Psoas muscle (tissue), 7 donors: ENCODE measurements at regions not wholly inside any gene's neighbourhood (a gene's known extent, or its start where the extent isn't known, plus 50 kb on each side); places are given as distances from the start of the nearest gene placed in this dataset.

ENCODE experiments used
- ATAC-seq, 4 donors: fragments of 200-7000 bp; cut with Tn5 transposase; one replicate each; pipeline ENCODE4 v1.9.1; 2020; ENCODE audit warnings: moderate library complexity in 3 of 4, mild to moderate bottlenecking in 2 of 4
- DNase-seq, 2 donors: peaks; one replicate each; pipeline ENCODE4 v3.0.0-alpha.2; 2020
- H3K27ac ChIP-seq: fragments of 200-600 bp; one replicate; pipeline ENCODE4 v1.8.0; 2022
- H3K27me3 ChIP-seq, 3 donors: fragments of 200-600 bp in 1 of 3; one replicate each; pipeline versions ENCODE4 v1.6.1 to v1.8.0; 2013 to 2022; ENCODE audit warnings: low read length in 2 of 3, mild to moderate bottlenecking in 2 of 3, moderate library complexity in 1 of 3; ENCODE audit not compliant: insufficient read depth in 3 of 3
- H3K36me3 ChIP-seq, 2 donors: fragments of 200-600 bp in 1 of 2; one replicate each; pipeline versions ENCODE4 v1.6.1 to v1.8.0; 2013 to 2022; ENCODE audit warnings: low read depth in 1 of 2, mild to moderate bottlenecking in 1 of 2, moderate library complexity in 1 of 2; ENCODE audit not compliant: insufficient read depth in 1 of 2
- H3K4me1 ChIP-seq: fragments of 200-600 bp; one replicate; pipeline ENCODE4 v1.8.0; 2022
- H3K4me3 ChIP-seq: fragments of 200-600 bp; one replicate; pipeline ENCODE4 v1.8.0; 2022; ENCODE audit warnings: mild to moderate bottlenecking
- H3K9me3 ChIP-seq: fragments of 200-600 bp; one replicate; pipeline ENCODE4 v1.8.0; 2022
- WGBS, 3 donors: extraction: QIAGEN DNeasy Blood & Tissue Kit; methylation state at CpG; one replicate each; pipeline versions ENCODE4 v1.1.6 to v1.1.7; 2013; 5-methylcytosine and 5-hydroxymethylcytosine counted together
- intact Hi-C, 2 donors: fragments of 100-400 bp; cut with DNase I; formaldehyde crosslinking; loops; one replicate each; pipeline versions ENCODE4 v1.11.0 to v1.14.2; 2022
- TF ChIP-seq, protein P1 (sequence below): fragments of 200-600 bp; IDR thresholded peaks from one replicate; pipeline ENCODE4 v1.8.0; 2022; ENCODE audit warnings: antibody characterized with exemption
- donor health status: healthy with polysubstance abuse.
- donor health status: DM: no; HTN: no; CAD: no; lungs with moderate emphysema.
- donor health status: Bipolar disorder and iron deficiency.
- donor health status: healthy.
- donor health status: DM: yes; HTN: yes; CAD: no.
- donor health status: DM: no; HTN: no; CAD: no.
- donor health status: DM: yes; HTN: yes; CAD: no.

GRCh38 chr10:53726921-53727320 lies 954.3 kb upstream of the MBL2 start:
- H3K4me1 ChIP-seq = no peaks in the 10 kb centered on the region
- no peaks in the 10 kb centered on the region for H3K9me3 ChIP-seq
- DNase-seq (no peak), ATAC-seq (no peak)
- intact Hi-C loops = no loop called here
- no peaks in the 10 kb centered on the region for H3K27me3 ChIP-seq
- H3K27ac ChIP-seq = no peak overlapping the region
- 84 to 90% (median 85%) methylated on average over 7 of the region's 7 CpGs for WGBS, 3 donors
- H3K36me3 ChIP-seq = no peaks in the 10 kb centered on the region
- TF ChIP-seq, protein P1, sequence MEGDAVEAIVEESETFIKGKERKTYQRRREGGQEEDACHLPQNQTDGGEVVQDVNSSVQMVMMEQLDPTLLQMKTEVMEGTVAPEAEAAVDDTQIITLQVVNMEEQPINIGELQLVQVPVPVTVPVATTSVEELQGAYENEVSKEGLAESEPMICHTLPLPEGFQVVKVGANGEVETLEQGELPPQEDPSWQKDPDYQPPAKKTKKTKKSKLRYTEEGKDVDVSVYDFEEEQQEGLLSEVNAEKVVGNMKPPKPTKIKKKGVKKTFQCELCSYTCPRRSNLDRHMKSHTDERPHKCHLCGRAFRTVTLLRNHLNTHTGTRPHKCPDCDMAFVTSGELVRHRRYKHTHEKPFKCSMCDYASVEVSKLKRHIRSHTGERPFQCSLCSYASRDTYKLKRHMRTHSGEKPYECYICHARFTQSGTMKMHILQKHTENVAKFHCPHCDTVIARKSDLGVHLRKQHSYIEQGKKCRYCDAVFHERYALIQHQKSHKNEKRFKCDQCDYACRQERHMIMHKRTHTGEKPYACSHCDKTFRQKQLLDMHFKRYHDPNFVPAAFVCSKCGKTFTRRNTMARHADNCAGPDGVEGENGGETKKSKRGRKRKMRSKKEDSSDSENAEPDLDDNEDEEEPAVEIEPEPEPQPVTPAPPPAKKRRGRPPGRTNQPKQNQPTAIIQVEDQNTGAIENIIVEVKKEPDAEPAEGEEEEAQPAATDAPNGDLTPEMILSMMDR = no peak
- no peak overlapping the region for H3K4me3 ChIP-seq

DNA sequence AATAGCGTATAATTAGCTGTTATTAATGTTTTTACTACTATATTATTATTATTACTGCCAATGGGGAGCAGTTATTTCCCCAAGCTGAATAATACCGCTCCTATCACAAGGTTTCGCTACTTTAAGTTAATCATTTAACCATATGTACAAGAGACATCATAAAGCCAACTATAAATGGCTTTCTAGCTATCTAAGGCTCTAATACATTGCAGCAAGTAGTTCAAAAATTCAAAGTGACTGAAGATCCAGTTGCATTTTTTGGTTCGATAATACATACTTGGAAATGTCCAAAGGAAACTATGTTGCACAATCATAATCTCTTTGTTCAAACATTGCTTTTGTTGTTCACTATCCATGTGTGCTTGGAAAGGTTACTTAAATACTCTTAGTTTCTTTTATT lies 952.0 kb upstream of the MBL2 start:
- H3K27ac ChIP-seq = no peak overlapping the region
- no peaks in the 10 kb centered on the region for H3K4me1 ChIP-seq
- no peaks in the 10 kb centered on the region for H3K9me3 ChIP-seq
- intact Hi-C loops = no loop called here
- TF ChIP-seq, protein P1 = no peak
- no peaks in the 10 kb centered on the region for H3K27me3 ChIP-seq
- no peaks in the 10 kb centered on the region for H3K36me3 ChIP-seq
- WGBS, 3 donors = 82 to 91% (median 82%) methylated on average over 4 of the region's 4 CpGs
- H3K4me3 ChIP-seq = no peak overlapping the region
- ATAC-seq = no peak
- no peak for DNase-seq

DNA sequence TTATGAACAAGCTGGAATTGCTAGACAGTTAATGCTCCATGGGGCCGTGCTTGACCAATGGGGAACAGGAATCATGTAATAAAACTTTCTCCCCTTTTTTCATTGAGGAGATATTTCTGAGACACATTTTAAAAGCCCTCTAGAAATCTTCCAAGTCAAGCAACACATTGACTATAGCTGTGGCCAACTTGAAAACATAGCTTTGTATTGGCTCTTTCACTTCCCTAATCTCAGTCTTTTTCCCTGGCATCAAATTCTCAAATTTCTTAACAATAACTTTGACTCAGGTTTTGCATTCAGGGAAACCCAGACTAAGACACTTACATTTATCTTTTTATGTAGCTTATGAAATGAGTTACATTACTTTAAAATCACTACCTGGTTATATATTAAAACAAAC lies 947.1 kb upstream of the MBL2 start:
- no peak overlapping the region for H3K4me3 ChIP-seq
- intact Hi-C loops = no loop called here
- no peaks in the 10 kb centered on the region for H3K4me1 ChIP-seq
- ATAC-seq = no peak
- no peaks in the 10 kb centered on the region for H3K27me3 ChIP-seq
- no peak overlapping the region for H3K27ac ChIP-seq
- DNase-seq = no peak
- TF ChIP-seq, protein P1 = no peak
- no peaks in the 10 kb centered on the region for H3K9me3 ChIP-seq
- 47 to 69% (median 55%) methylated on average over 1 of the region's 1 CpG for WGBS, 3 donors
- no peaks in the 10 kb centered on the region for H3K36me3 ChIP-seq

DNA sequence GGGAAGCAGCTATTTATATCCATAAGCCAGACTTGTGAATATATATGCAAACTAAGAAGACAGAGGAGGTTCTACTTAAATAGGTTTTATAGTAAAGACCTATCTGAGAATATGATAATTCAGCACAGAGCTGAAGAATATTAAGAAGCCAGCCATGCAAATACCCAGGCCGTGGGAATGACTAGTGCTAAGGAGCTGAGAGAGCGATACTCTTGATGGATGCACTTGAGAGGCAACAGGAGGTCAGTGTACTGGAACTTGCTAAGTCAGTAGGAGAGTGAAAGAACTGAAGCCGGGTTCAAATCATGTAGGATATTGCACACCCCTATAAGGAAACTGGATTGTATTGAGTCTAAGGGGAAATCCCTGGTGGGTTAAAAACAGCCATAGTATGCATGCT lies 943.6 kb upstream of the MBL2 start:
- Histone ChIP-seq H3K4me3 (no peak overlapping the region), H3K36me3 (no peaks in the 10 kb centered on the region), H3K9me3 (no peaks in the 10 kb centered on the region), H3K4me1 (no peaks in the 10 kb centered on the region), H3K27ac (no peak overlapping the region), H3K27me3 (no peaks in the 10 kb centered on the region)
- WGBS, 3 donors = 79 to 86% (median 82%) methylated on average over 3 of the region's 3 CpGs
- DNase-seq (no peak), ATAC-seq (no peak)
- TF ChIP-seq, protein P1 = no peak
- intact Hi-C loops = no loop called here

DNA sequence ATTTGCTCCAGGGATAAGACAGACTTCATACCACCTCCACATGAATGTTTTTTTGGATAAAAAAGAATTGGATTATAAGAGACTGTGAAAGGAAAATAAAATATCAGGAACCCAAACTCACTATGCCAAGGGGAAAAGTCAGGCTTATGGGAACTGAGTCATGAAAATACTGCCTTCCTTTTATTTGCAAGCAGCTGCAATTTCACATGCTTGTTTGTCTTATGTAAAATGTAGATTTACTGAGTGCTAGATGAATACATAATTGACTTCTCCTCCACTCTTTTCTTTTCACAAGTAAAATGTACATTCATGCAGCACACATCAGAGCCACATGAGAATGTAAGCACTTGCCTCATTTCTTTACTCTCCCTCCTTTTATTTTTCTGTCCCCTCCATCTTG lies 940.8 kb upstream of the MBL2 start:
- intact Hi-C loops = no loop called here

More for the DNA sequence above, 940.8 kb upstream of the MBL2 start:
- TF ChIP-seq, protein P1 = no peak
- Histone ChIP-seq H3K27me3 (no peaks in the 10 kb centered on the region), H3K4me3 (no peak overlapping the region), H3K9me3 (no peaks in the 10 kb centered on the region), H3K36me3 (no peaks in the 10 kb centered on the region), H3K27ac (no peak overlapping the region), H3K4me1 (no peaks in the 10 kb centered on the region)
- DNase-seq = no peak
- ATAC-seq = no peak
